ENCODE measurements at regions not wholly inside any gene's neighbourhood (a gene's known extent, or its start where the extent isn't known, plus 50 kb on each side); places are given as distances from the start of the nearest gene placed in this dataset.

GRCh38 chr2:10977003-10977402 lies 65.3 kb downstream of the KCNF1 start:
- H3K27ac ChIP-seq: no peak overlapping the region
- 38 to 50% methylated on average over 9 of the region's 9 CpGs for WGBS, 2 donors
- TF ChIP-seq CTCF (IDR thresholded peaks at IDR 0.05) (no peak), POLR2A (IDR thresholded peaks at IDR 0.05) (no peak)
- no peaks in the 10 kb centered on the region for H3K36me3 ChIP-seq
- H3K4me1 ChIP-seq: no peaks in the 10 kb centered on the region
- intact Hi-C loops (cut with DNase I): no loop called here
- H3K9me3 ChIP-seq: no peaks in the 10 kb centered on the region
- no peak overlapping the region for H3K4me3 ChIP-seq (replicated peaks in 1 of 3)
- DNase-seq: no peak
- H3K27me3 ChIP-seq: no peaks in the 10 kb centered on the region

GRCh38 chr2:10977621-10978020 lies 65.9 kb downstream of the KCNF1 start:
- H3K27me3 ChIP-seq: no peaks in the 10 kb centered on the region
- H3K36me3 ChIP-seq: no peaks in the 10 kb centered on the region
- H3K27ac ChIP-seq: no peak overlapping the region
- H3K4me3 ChIP-seq (replicated peaks in 1 of 3): no peak overlapping the region
- intact Hi-C loops (cut with DNase I): no loop called here
- no peak for DNase-seq
- H3K4me1 ChIP-seq: no peaks in the 10 kb centered on the region
- TF ChIP-seq CTCF (IDR thresholded peaks at IDR 0.05) (no peak), POLR2A (IDR thresholded peaks at IDR 0.05) (no peak)
- WGBS, 2 donors: 50 to 67% methylated on average over 7 of the region's 7 CpGs
- H3K9me3 ChIP-seq: no peaks in the 10 kb centered on the region

GRCh38 chr2:10978090-10978670 lies 66.4 kb downstream of the KCNF1 start:
- Histone ChIP-seq H3K36me3 (no peaks in the 10 kb centered on the region), H3K27ac (no peak overlapping the region), H3K4me3 (replicated peaks in 1 of 3) (no peak overlapping the region), H3K4me1 (no peaks in the 10 kb centered on the region), H3K9me3 (no peaks in the 10 kb centered on the region), H3K27me3 (no peaks in the 10 kb centered on the region)
- WGBS, 2 donors: 80 to 86% methylated on average over 22 of the region's 22 CpGs
- no peak for TF ChIP-seq CTCF (IDR thresholded peaks at IDR 0.05)
- no peak for TF ChIP-seq POLR2A (IDR thresholded peaks at IDR 0.05)
- intact Hi-C loops (cut with DNase I): no loop called here
- no peak for DNase-seq

GRCh38 chr2:10980071-10980470 lies 68.3 kb downstream of the KCNF1 start:
- 85 to 94% methylated on average over 3 of the region's 3 CpGs for WGBS, 2 donors
- no peaks in the 10 kb centered on the region for H3K27me3 ChIP-seq
- no peaks in the 10 kb centered on the region for H3K4me1 ChIP-seq
- H3K9me3 ChIP-seq: no peaks in the 10 kb centered on the region
- no peak for DNase-seq
- intact Hi-C loops (cut with DNase I): no loop called here
- TF ChIP-seq POLR2A (IDR thresholded peaks at IDR 0.05): no peak
- no peak for TF ChIP-seq CTCF (IDR thresholded peaks at IDR 0.05)
- H3K36me3 ChIP-seq: no peaks in the 10 kb centered on the region
- no peak overlapping the region for H3K27ac ChIP-seq
- no peak overlapping the region for H3K4me3 ChIP-seq (replicated peaks in 1 of 3)

GRCh38 chr2:10980886-10981425 lies 69.2 kb downstream of the KCNF1 start:
- Histone ChIP-seq H3K4me1 (peaks cover 0 to 4% of the 10 kb centered on the region in 2 donors), H3K27me3 (no peaks in the 10 kb centered on the region), H3K4me3 (replicated peaks in 1 of 3) (no peak overlapping the region), H3K9me3 (no peaks in the 10 kb centered on the region), H3K36me3 (no peaks in the 10 kb centered on the region), H3K27ac (no peak overlapping the region)
- intact Hi-C loops (cut with DNase I): no loop called here
- DNase-seq: no peak
- 90 to 91% methylated on average over 6 to 7 of the region's 7 CpGs for WGBS, 2 donors
- TF ChIP-seq CTCF (IDR thresholded peaks at IDR 0.05): no peak
- no peak for TF ChIP-seq POLR2A (IDR thresholded peaks at IDR 0.05)

Measured in thyroid gland (tissue), 4 donors.